ENCODE measurements at regions not wholly inside any gene's neighbourhood (a gene's known extent, or its start where the extent isn't known, plus 50 kb on each side); places are given as distances from the start of the nearest gene placed in this dataset.

- Mint-ChIP-seq H3K4me1 (ENCODE audit: low read depth) (no peaks in the 10 kb centered on the region), H3K36me3 (ENCODE audit: low read depth) (no peaks in the 10 kb centered on the region), H3K4me3 (no peak overlapping the region), H3K9me3 (no peaks in the 10 kb centered on the region), H3K27me3 (ENCODE audit: low read depth) (peaks cover 4% of the 10 kb centered on the region), H3K27ac (no peak overlapping the region)
These were observed 245.9 kb upstream of the RPL38 start for GRCh38 chr17:73957564-73957963.

GRCh38 chr17:73958453-73958852, 245.0 kb upstream of the RPL38 start:
- Mint-ChIP-seq H3K27ac (no peak overlapping the region), H3K4me3 (no peak overlapping the region), H3K36me3 (ENCODE audit: low read depth) (no peaks in the 10 kb centered on the region), H3K4me1 (ENCODE audit: low read depth) (no peaks in the 10 kb centered on the region), H3K27me3 (ENCODE audit: low read depth) (peaks cover 4% of the 10 kb centered on the region), H3K9me3 (no peaks in the 10 kb centered on the region)

- no peaks in the 10 kb centered on the region for H3K36me3 Mint-ChIP-seq (ENCODE audit: low read depth)
- H3K27ac Mint-ChIP-seq: no peak overlapping the region
- peaks cover 10% of the 10 kb centered on the region for H3K27me3 Mint-ChIP-seq (ENCODE audit: low read depth)
- no peak overlapping the region for H3K4me3 Mint-ChIP-seq
- H3K9me3 Mint-ChIP-seq: no peaks in the 10 kb centered on the region
- H3K4me1 Mint-ChIP-seq (ENCODE audit: low read depth): no peaks in the 10 kb centered on the region
These were observed 243.0 kb upstream of the RPL38 start for GRCh38 chr17:73960469-73960868.

GRCh38 chr17:73962308-73962707, 241.2 kb upstream of the RPL38 start:
- Mint-ChIP-seq H3K9me3 (no peaks in the 10 kb centered on the region), H3K27me3 (ENCODE audit: low read depth) (peaks cover 10% of the 10 kb centered on the region), H3K4me1 (ENCODE audit: low read depth) (no peaks in the 10 kb centered on the region), H3K27ac (no peak overlapping the region), H3K36me3 (ENCODE audit: low read depth) (no peaks in the 10 kb centered on the region), H3K4me3 (no peak overlapping the region)

- Mint-ChIP-seq H3K27ac (no peak overlapping the region), H3K9me3 (no peaks in the 10 kb centered on the region), H3K4me1 (ENCODE audit: low read depth) (no peaks in the 10 kb centered on the region), H3K27me3 (ENCODE audit: low read depth) (peaks cover 6% of the 10 kb centered on the region), H3K4me3 (no peak overlapping the region), H3K36me3 (ENCODE audit: low read depth) (no peaks in the 10 kb centered on the region)
These were observed 234.8 kb upstream of the RPL38 start for GRCh38 chr17:73968680-73969079.

GRCh38 chr17:73969956-73970355, 233.5 kb upstream of the RPL38 start:
- Mint-ChIP-seq H3K4me1 (ENCODE audit: low read depth) (no peaks in the 10 kb centered on the region), H3K27me3 (ENCODE audit: low read depth) (no peaks in the 10 kb centered on the region), H3K9me3 (no peaks in the 10 kb centered on the region), H3K36me3 (ENCODE audit: low read depth) (no peaks in the 10 kb centered on the region), H3K27ac (no peak overlapping the region), H3K4me3 (no peak overlapping the region)

GRCh38 chr17:73971127-73971526, 232.4 kb upstream of the RPL38 start:
- Mint-ChIP-seq H3K9me3 (no peaks in the 10 kb centered on the region), H3K4me1 (ENCODE audit: low read depth) (no peaks in the 10 kb centered on the region), H3K27ac (no peak overlapping the region), H3K27me3 (ENCODE audit: low read depth) (no peaks in the 10 kb centered on the region), H3K36me3 (ENCODE audit: low read depth) (no peaks in the 10 kb centered on the region), H3K4me3 (no peak overlapping the region)

GRCh38 chr17:73972056-73972455, 231.4 kb upstream of the RPL38 start:
- H3K36me3 Mint-ChIP-seq (ENCODE audit: low read depth): no peaks in the 10 kb centered on the region
- no peaks in the 10 kb centered on the region for H3K27me3 Mint-ChIP-seq (ENCODE audit: low read depth)
- H3K4me3 Mint-ChIP-seq: no peak overlapping the region
- H3K27ac Mint-ChIP-seq: no peak overlapping the region
- H3K9me3 Mint-ChIP-seq: no peaks in the 10 kb centered on the region
- no peaks in the 10 kb centered on the region for H3K4me1 Mint-ChIP-seq (ENCODE audit: low read depth)

GRCh38 chr17:73972901-73973300, 230.6 kb upstream of the RPL38 start:
- H3K9me3 Mint-ChIP-seq: no peaks in the 10 kb centered on the region
- H3K36me3 Mint-ChIP-seq (ENCODE audit: low read depth): no peaks in the 10 kb centered on the region
- H3K4me1 Mint-ChIP-seq (ENCODE audit: low read depth): no peaks in the 10 kb centered on the region
- H3K4me3 Mint-ChIP-seq: no peak overlapping the region
- no peak overlapping the region for H3K27ac Mint-ChIP-seq
- no peaks in the 10 kb centered on the region for H3K27me3 Mint-ChIP-seq (ENCODE audit: low read depth)

- no peaks in the 10 kb centered on the region for H3K9me3 Mint-ChIP-seq
- no peak overlapping the region for H3K27ac Mint-ChIP-seq
- H3K36me3 Mint-ChIP-seq (ENCODE audit: low read depth): no peaks in the 10 kb centered on the region
- H3K4me3 Mint-ChIP-seq: no peak overlapping the region
- no peaks in the 10 kb centered on the region for H3K4me1 Mint-ChIP-seq (ENCODE audit: low read depth)
- H3K27me3 Mint-ChIP-seq (ENCODE audit: low read depth): no peaks in the 10 kb centered on the region
These were observed 229.7 kb upstream of the RPL38 start for GRCh38 chr17:73973586-73974409.

- H3K4me1 Mint-ChIP-seq (ENCODE audit: low read depth): no peaks in the 10 kb centered on the region
- H3K27me3 Mint-ChIP-seq (ENCODE audit: low read depth): no peaks in the 10 kb centered on the region
- no peaks in the 10 kb centered on the region for H3K36me3 Mint-ChIP-seq (ENCODE audit: low read depth)
- H3K27ac Mint-ChIP-seq: no peak overlapping the region
- no peak overlapping the region for H3K4me3 Mint-ChIP-seq
- no peaks in the 10 kb centered on the region for H3K9me3 Mint-ChIP-seq
These were observed 228.9 kb upstream of the RPL38 start for GRCh38 chr17:73974536-73974935.

- Mint-ChIP-seq H3K27me3 (ENCODE audit: low read depth) (no peaks in the 10 kb centered on the region), H3K36me3 (ENCODE audit: low read depth) (no peaks in the 10 kb centered on the region), H3K9me3 (no peaks in the 10 kb centered on the region), H3K4me1 (ENCODE audit: low read depth) (no peaks in the 10 kb centered on the region), H3K27ac (no peak overlapping the region), H3K4me3 (no peak overlapping the region)
These were observed 227.3 kb upstream of the RPL38 start for GRCh38 chr17:73976147-73976546.

- H3K4me1 Mint-ChIP-seq (ENCODE audit: low read depth): no peaks in the 10 kb centered on the region
- no peaks in the 10 kb centered on the region for H3K27me3 Mint-ChIP-seq (ENCODE audit: low read depth)
- no peaks in the 10 kb centered on the region for H3K9me3 Mint-ChIP-seq
- no peak overlapping the region for H3K4me3 Mint-ChIP-seq
- no peaks in the 10 kb centered on the region for H3K36me3 Mint-ChIP-seq (ENCODE audit: low read depth)
- no peak overlapping the region for H3K27ac Mint-ChIP-seq
These were observed 226.6 kb upstream of the RPL38 start for GRCh38 chr17:73976676-73977521.

- Mint-ChIP-seq H3K27ac (no peak overlapping the region), H3K4me1 (ENCODE audit: low read depth) (peaks cover 4% of the 10 kb centered on the region), H3K36me3 (ENCODE audit: low read depth) (no peaks in the 10 kb centered on the region), H3K27me3 (ENCODE audit: low read depth) (no peaks in the 10 kb centered on the region), H3K4me3 (no peak overlapping the region), H3K9me3 (no peaks in the 10 kb centered on the region)
These were observed 223.0 kb upstream of the RPL38 start for GRCh38 chr17:73980517-73980916.

GRCh38 chr17:73982871-73983270, 220.6 kb upstream of the RPL38 start:
- no peaks in the 10 kb centered on the region for H3K9me3 Mint-ChIP-seq
- H3K36me3 Mint-ChIP-seq (ENCODE audit: low read depth): no peaks in the 10 kb centered on the region
- no peaks in the 10 kb centered on the region for H3K27me3 Mint-ChIP-seq (ENCODE audit: low read depth)
- no peak overlapping the region for H3K4me3 Mint-ChIP-seq
- H3K4me1 Mint-ChIP-seq (ENCODE audit: low read depth): peaks cover 4% of the 10 kb centered on the region
- H3K27ac Mint-ChIP-seq: no peak overlapping the region
